Keratinocyte (primary cell): ENCODE measurements at regions not wholly inside any gene's neighbourhood (a gene's known extent, or its start where the extent isn't known, plus 50 kb on each side); places are given as distances from the start of the nearest gene placed in this dataset.

Experiments used
- EZH2 ChIP-seq: IDR thresholded peaks from one replicate; pipeline ENCODE4 v1.6.1; 2012; ENCODE audit warnings: inconsistent platforms, mild to moderate bottlenecking, low read length, moderate library complexity
- TF ChIP-seq, protein P1 (sequence below), 3 experiments: IDR thresholded peaks in 1 of 3; conservative IDR thresholded peaks in 1 of 3; optimal IDR thresholded peaks in 1 of 3; 2 replicates in 2 of 3; 3 replicates in 1 of 3; pipeline versions ENCODE3 to v1.5.1; 2011; ENCODE audit warnings: low read length in 3 of 3, mild to moderate bottlenecking in 3 of 3, moderate library complexity in 2 of 3, control low read depth in 1 of 3, inconsistent platforms in 1 of 3; ENCODE audit not compliant: insufficient read depth in 2 of 3; ENCODE audit errors: extremely low read depth in 1 of 3

DNA sequence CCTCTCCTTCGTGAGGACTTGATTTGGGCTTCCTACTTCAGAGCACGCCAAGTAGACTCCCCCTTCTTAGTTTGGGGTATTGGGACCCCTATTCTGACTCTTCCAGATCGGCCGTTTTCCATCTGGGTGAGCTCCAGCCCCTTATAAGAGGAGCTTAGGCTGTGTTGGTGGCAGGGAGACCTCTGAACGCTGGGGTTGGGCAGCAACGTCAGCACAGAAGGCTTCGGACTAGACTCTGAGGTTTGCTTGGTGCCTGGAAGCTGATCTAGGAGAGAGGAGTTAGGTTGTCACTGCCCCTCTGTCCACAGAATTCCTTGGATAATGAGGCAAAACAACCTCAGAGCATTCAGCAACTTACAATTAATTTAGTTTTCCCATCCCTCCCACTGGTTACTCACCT is 99.2 kb upstream of the RTL1 start:
- no peak for TF ChIP-seq EZH2
- TF ChIP-seq, protein P1, sequence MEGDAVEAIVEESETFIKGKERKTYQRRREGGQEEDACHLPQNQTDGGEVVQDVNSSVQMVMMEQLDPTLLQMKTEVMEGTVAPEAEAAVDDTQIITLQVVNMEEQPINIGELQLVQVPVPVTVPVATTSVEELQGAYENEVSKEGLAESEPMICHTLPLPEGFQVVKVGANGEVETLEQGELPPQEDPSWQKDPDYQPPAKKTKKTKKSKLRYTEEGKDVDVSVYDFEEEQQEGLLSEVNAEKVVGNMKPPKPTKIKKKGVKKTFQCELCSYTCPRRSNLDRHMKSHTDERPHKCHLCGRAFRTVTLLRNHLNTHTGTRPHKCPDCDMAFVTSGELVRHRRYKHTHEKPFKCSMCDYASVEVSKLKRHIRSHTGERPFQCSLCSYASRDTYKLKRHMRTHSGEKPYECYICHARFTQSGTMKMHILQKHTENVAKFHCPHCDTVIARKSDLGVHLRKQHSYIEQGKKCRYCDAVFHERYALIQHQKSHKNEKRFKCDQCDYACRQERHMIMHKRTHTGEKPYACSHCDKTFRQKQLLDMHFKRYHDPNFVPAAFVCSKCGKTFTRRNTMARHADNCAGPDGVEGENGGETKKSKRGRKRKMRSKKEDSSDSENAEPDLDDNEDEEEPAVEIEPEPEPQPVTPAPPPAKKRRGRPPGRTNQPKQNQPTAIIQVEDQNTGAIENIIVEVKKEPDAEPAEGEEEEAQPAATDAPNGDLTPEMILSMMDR (optimal IDR thresholded peaks at IDR 0.05 in 1 of 3, IDR thresholded peaks at IDR 0.05 in 1 of 3, conservative IDR thresholded peaks at IDR 0.05 in 1 of 3; ENCODE audit: extremely low read depth in 1 of 3, insufficient read depth in 2 of 3, low read length in 3 of 3), result no peak
